Heart left ventricle (tissue), 13 donors: ENCODE measurements at regions not wholly inside any gene's neighbourhood (a gene's known extent, or its start where the extent isn't known, plus 50 kb on each side); places are given as distances from the start of the nearest gene placed in this dataset.

Experiments used
- POLR2A ChIP-seq, 2 donors: fragments of 450-650 bp; IDR thresholded peaks; one replicate each; pipeline ENCODE4 v1.6.1; 2017; ENCODE audit warnings: antibody characterized with exemption in 2 of 2, mild to moderate bottlenecking in 2 of 2, moderate library complexity in 2 of 2
- TF ChIP-seq, protein P1 (sequence below), 12 donors: fragments of 200-600 bp; sonication (generic) in 4 of 12; IDR thresholded peaks; one replicate each; pipeline versions ENCODE4 v1.5.0 to v1.8.0; 2018 to 2022; ENCODE audit warnings: antibody characterized with exemption in 12 of 12, mild to moderate bottlenecking in 5 of 12
- donor health status: ischemic (EF 13 %, LVEDD 7.1; RV severe dilation, severe dysfunction).
- donor health status: DM: no; HTN: yes; CAD: no.
- donor health status: DM: no; HTN: no; CAD: no.
- donor health status: ischemic (EF 25% LVEDD 6.9; RV normal size, moderate dysfunction).
- donor health status: ischemic (EF 25% LVEDD 5.7; RV mildly dilated, moderate dysfunction).
- donor health status: ischemic (EF 35%, LVEDD 5.7; RV mildly dilated, moderate dysfunction).
- donor health status: nonischemic (EF 11% LVEDD 7.7; RV severe dilation, severe dysfunction).
- donor health status: DM: yes; HTN: yes; CAD: no.
- donor health status: PGD.
- donor health status: ischemic (EF 29% LVEDD 5.4; RV normal size, mild dysfunction).
- donor health status: nonischemic (EF 23%, LVEDD 6.1; RV moderate dilation, normal function).

DNA sequence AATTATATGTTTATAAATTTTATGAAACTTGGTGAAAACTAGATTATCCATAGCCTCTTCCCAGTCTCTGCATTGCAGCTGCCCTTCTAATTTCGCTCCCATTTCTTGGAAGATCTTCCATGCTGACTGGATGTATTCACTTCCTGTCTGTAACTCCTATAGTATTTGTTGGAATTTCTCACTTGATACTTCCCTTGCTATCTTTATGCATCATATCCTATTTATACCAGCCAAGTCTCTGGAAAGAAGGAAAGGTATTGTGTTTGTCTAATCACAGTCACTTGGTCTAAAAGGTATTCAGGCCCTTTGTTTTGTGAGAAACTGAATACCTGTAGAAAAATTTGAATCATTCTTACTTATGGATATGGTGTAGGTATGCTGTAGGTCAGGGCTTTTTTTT is 870.9 kb upstream of the FRG1 start:
- no peak for TF ChIP-seq POLR2A (IDR thresholded peaks at IDR 0.05)
- TF ChIP-seq, protein P1, sequence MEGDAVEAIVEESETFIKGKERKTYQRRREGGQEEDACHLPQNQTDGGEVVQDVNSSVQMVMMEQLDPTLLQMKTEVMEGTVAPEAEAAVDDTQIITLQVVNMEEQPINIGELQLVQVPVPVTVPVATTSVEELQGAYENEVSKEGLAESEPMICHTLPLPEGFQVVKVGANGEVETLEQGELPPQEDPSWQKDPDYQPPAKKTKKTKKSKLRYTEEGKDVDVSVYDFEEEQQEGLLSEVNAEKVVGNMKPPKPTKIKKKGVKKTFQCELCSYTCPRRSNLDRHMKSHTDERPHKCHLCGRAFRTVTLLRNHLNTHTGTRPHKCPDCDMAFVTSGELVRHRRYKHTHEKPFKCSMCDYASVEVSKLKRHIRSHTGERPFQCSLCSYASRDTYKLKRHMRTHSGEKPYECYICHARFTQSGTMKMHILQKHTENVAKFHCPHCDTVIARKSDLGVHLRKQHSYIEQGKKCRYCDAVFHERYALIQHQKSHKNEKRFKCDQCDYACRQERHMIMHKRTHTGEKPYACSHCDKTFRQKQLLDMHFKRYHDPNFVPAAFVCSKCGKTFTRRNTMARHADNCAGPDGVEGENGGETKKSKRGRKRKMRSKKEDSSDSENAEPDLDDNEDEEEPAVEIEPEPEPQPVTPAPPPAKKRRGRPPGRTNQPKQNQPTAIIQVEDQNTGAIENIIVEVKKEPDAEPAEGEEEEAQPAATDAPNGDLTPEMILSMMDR (IDR thresholded peaks at IDR 0.05), result no peak
